OCI-LY3 (cell line): ENCODE measurements at regions not wholly inside any gene's neighbourhood (a gene's known extent, or its start where the extent isn't known, plus 50 kb on each side); places are given as distances from the start of the nearest gene placed in this dataset.

ENCODE experiments used
- EZH2phosphoT487 ChIP-seq: fragments of 200-600 bp; shearing (Covaris generic); IDR thresholded peaks from 2 replicates; pipeline ENCODE4 v1.6.1; 2018; ENCODE audit warnings: antibody characterized with exemption, mixed run types, low read depth
- TF ChIP-seq, protein P1 (sequence below): fragments of 200-600, 300-600 bp; sonication (generic); IDR thresholded peaks from 2 replicates; pipeline ENCODE4 v1.5.1; 2014; ENCODE audit warnings: antibody characterized with exemption, low read length, low read depth

DNA sequence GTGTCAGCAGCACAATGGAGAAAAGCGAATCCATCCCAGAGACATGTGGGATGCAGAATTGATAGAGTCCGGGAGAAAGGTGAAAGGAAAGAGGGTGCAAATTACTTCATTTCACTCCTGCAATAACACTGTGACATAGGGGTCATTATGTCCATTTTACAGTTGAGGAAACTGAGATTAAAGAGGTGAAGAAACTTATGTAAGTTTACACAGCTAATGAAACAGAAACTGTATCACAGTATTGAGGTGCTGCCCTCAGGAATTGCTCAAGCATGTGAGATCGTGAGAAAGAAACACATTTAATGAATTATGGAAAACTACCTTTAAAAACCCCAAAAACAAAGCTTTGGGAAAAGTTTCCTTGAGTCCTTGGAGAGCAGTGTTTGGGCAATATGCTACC lies 103.6 kb upstream of the PFN2 start:
- no peak for TF ChIP-seq EZH2phosphoT487
- TF ChIP-seq, protein P1, sequence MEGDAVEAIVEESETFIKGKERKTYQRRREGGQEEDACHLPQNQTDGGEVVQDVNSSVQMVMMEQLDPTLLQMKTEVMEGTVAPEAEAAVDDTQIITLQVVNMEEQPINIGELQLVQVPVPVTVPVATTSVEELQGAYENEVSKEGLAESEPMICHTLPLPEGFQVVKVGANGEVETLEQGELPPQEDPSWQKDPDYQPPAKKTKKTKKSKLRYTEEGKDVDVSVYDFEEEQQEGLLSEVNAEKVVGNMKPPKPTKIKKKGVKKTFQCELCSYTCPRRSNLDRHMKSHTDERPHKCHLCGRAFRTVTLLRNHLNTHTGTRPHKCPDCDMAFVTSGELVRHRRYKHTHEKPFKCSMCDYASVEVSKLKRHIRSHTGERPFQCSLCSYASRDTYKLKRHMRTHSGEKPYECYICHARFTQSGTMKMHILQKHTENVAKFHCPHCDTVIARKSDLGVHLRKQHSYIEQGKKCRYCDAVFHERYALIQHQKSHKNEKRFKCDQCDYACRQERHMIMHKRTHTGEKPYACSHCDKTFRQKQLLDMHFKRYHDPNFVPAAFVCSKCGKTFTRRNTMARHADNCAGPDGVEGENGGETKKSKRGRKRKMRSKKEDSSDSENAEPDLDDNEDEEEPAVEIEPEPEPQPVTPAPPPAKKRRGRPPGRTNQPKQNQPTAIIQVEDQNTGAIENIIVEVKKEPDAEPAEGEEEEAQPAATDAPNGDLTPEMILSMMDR = no peak
